Kidney (tissue), 13 donors: ENCODE measurements at regions not wholly inside any gene's neighbourhood (a gene's known extent, or its start where the extent isn't known, plus 50 kb on each side); places are given as distances from the start of the nearest gene placed in this dataset.

Experiments
- DNase-seq, 5 donors: peaks; one replicate each; pipeline ENCODE4 v3.0.0-alpha.2; 2013 to 2020
- FAIRE-seq: peaks from 2 replicates; lab custom pipeline; 2012; peaks lifted over from hg19 to GRCh38; lab: Jason Lieb, UNC
- H3K27ac ChIP-seq, 2 donors: one replicate each; pipeline ENCODE4 v1.7.0; 2013; ENCODE audit warnings: low read depth in 2 of 2, low read length in 2 of 2, inconsistent platforms in 1 of 2
- H3K27me3 ChIP-seq: one replicate; pipeline ENCODE4 v1.7.1; 2013; ENCODE audit warnings: low read length, inconsistent platforms; ENCODE audit not compliant: control insufficient read depth, insufficient read depth
- H3K36me3 ChIP-seq, 3 donors: one replicate each; pipeline versions ENCODE4 v1.7.0 to v1.7.1; 2013; ENCODE audit warnings: low read length in 3 of 3, control low read depth in 1 of 3, inconsistent platforms in 1 of 3; ENCODE audit not compliant: insufficient read depth in 3 of 3, control insufficient read depth in 2 of 3
- H3K4me1 ChIP-seq, 3 donors: one replicate each; pipeline versions ENCODE4 v1.7.0 to v1.7.1; 2013; ENCODE audit warnings: low read length in 3 of 3, inconsistent platforms in 1 of 3, low read depth in 1 of 3; ENCODE audit not compliant: control insufficient read depth in 2 of 3, insufficient read depth in 2 of 3
- H3K4me3 ChIP-seq, 3 donors: one replicate each; pipeline versions ENCODE4 v1.7.0 to v1.8.1; 2013; ENCODE audit warnings: low read length in 3 of 3, control low read depth in 1 of 3, inconsistent platforms in 1 of 3
- H3K9ac ChIP-seq, 3 donors: one replicate each; pipeline versions ENCODE4 v1.7.0 to v1.7.1; 2013; ENCODE audit warnings: low read length in 3 of 3, control low read depth in 1 of 3, inconsistent platforms in 1 of 3
- H3K9me3 ChIP-seq, 3 donors: one replicate each; pipeline versions ENCODE4 v1.7.0 to v1.7.1; 2013; ENCODE audit warnings: low read length in 3 of 3, control low read depth in 1 of 3, inconsistent platforms in 1 of 3; ENCODE audit not compliant: control insufficient read depth in 2 of 3, insufficient read depth in 1 of 3
- CTCF ChIP-seq: IDR thresholded peaks from 3 replicates; pipeline ENCODE4 v1.5.1; 2012; ENCODE audit warnings: mild to moderate bottlenecking, moderate library complexity, borderline replicate concordance; ENCODE audit not compliant: insufficient read depth; ENCODE audit errors: extremely low read depth
- intact Hi-C: fragments of 100-400 bp; cut with DNase I; formaldehyde crosslinking; loops from one replicate; pipeline ENCODE4 v1.11.1; 2022
- donor health status: control.
- donor health status: control.
- donor health status: control.
- donor health status: control.
- donor health status: control.
- donor health status: DM: yes; HTN: yes; CAD: no.
- donor health status: Normal renal cell carcinoma (clear cell type).

DNA sequence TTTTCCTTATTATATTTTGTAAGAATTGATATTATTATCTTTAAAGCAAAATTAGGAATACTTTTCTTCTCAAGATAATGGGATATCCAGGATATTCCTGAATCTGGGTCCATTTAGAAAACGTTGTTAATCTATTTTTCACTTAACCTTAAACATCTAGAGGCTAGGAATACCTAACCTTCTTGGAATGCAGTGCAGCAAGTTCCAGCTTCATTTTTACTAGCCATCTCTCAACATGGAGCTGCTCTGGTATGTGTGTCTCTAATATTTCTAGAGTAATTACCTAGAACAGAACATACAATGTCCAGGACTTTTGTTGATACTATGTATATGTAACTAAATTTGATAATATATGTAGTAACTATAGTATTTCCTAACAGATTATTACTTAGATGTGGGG is 87.8 kb upstream of the NLGN4Y start:
- H3K9me3 ChIP-seq: no peaks in the 10 kb centered on the region
- H3K27ac ChIP-seq: no peak overlapping the region
- H3K9ac ChIP-seq: no peak overlapping the region
- intact Hi-C loops: no loop called here
- DNase-seq: no peak
- no peak overlapping the region for H3K4me3 ChIP-seq
- no peak for TF ChIP-seq CTCF
- no peak for FAIRE-seq
- no peaks in the 10 kb centered on the region for H3K36me3 ChIP-seq
- no peaks in the 10 kb centered on the region for H3K27me3 ChIP-seq
- H3K4me1 ChIP-seq: no peaks in the 10 kb centered on the region

DNA sequence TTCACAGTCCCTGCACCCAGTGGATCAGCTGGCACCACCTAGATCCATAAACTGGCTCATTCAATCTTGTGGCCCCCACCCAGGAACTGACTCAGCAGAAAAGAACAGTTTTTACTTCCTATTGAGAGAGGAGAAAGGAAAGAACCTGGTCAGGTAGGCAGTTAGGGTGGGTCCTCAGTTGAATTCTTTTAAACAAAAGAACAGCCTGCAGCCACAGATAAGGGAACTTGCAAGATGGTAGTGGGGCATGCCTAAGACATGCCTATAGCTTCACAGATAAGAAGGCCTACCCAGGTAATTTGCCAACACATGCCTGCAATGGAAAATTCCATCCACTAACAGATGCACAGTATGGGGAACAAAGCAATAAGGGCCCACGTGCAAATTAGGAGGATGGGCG is 86.7 kb upstream of the NLGN4Y start:
- DNase-seq (no peak), FAIRE-seq (no peak)
- intact Hi-C loops: no loop called here
- H3K36me3 ChIP-seq: no peaks in the 10 kb centered on the region
- no peaks in the 10 kb centered on the region for H3K4me1 ChIP-seq
- TF ChIP-seq CTCF: no peak
- H3K9ac ChIP-seq: no peak overlapping the region
- no peak overlapping the region for H3K27ac ChIP-seq
- no peaks in the 10 kb centered on the region for H3K9me3 ChIP-seq
- H3K27me3 ChIP-seq: no peaks in the 10 kb centered on the region
- no peak overlapping the region for H3K4me3 ChIP-seq

DNA sequence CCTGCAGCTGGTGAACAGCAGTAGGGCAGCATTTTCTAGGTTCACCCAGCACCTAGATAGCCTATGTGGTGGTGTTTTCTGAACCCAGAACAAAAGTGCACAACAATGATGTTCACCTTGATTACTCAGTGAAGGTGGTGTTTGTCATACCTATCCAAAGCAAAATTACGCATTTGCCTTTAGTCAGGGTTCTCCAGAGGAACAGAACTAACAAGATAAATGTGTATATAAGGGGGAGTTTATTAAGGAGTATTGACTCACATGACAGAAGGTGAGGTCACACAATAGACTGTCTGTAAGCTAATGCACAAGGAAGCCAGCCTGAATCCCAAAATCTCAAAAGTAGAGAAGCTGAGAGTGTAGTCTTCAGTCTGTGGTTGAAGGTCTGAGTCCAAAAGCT is 85.9 kb upstream of the NLGN4Y start:
- Histone ChIP-seq H3K27ac (no peak overlapping the region), H3K4me1 (no peaks in the 10 kb centered on the region), H3K9me3 (no peaks in the 10 kb centered on the region), H3K9ac (no peak overlapping the region), H3K36me3 (no peaks in the 10 kb centered on the region), H3K4me3 (no peak overlapping the region), H3K27me3 (no peaks in the 10 kb centered on the region)
- DNase-seq (no peak), FAIRE-seq (no peak)
- no peak for TF ChIP-seq CTCF
- intact Hi-C loops: no loop called here

- Histone ChIP-seq H3K9ac (no peak overlapping the region), H3K4me3 (no peak overlapping the region), H3K27me3 (no peaks in the 10 kb centered on the region), H3K4me1 (no peaks in the 10 kb centered on the region), H3K27ac (no peak overlapping the region), H3K9me3 (no peaks in the 10 kb centered on the region), H3K36me3 (no peaks in the 10 kb centered on the region)
- intact Hi-C loops: no loop called here
- no peak for DNase-seq
- TF ChIP-seq CTCF: no peak
- no peak for FAIRE-seq
Measured at GRCh38 chrY:14444550-14444949, 79.8 kb upstream of the NLGN4Y start.
